Fibroblast of lung (primary cell): ENCODE measurements at regions not wholly inside any gene's neighbourhood (a gene's known extent, or its start where the extent isn't known, plus 50 kb on each side); places are given as distances from the start of the nearest gene placed in this dataset.
"Not testable (repeated sequence)": the region's sequence is repeated elsewhere in the genome, so short reads cannot be mapped to it uniquely, and the experiment has no call there.

Source experiments
- DNase-seq, 2 donors: peaks; one replicate each; pipeline versions ENCODE4 v3.0.0 to v3.0.0-alpha.2; 2010; ENCODE audit warnings: low read depth in 2 of 2
- H2AFZ ChIP-seq: 2 replicates; pipeline ENCODE4 v1.5.1; 2012; ENCODE audit warnings: low read length, control low read depth, inconsistent platforms
- H3K27ac ChIP-seq: 2 replicates; pipeline ENCODE4 v1.5.1; 2011; ENCODE audit warnings: low read length, control low read depth; ENCODE audit not compliant: insufficient read depth
- H3K27me3 ChIP-seq: 2 replicates; pipeline ENCODE4 v1.5.1; 2011; ENCODE audit warnings: mild to moderate bottlenecking, low read length; ENCODE audit not compliant: control insufficient read depth, insufficient read depth
- H3K36me3 ChIP-seq: 2 replicates; pipeline ENCODE4 v1.5.1; 2011; ENCODE audit warnings: low read length; ENCODE audit not compliant: control insufficient read depth, insufficient read depth
- H3K4me1 ChIP-seq: 2 replicates; pipeline ENCODE4 v1.5.1; 2011; ENCODE audit warnings: low read length; ENCODE audit not compliant: control insufficient read depth, insufficient read depth; ENCODE audit errors: extremely low read depth
- H3K4me2 ChIP-seq: 2 replicates; pipeline ENCODE4 v1.5.1; 2011; ENCODE audit warnings: low read length, control low read depth; ENCODE audit not compliant: insufficient read depth; ENCODE audit errors: extremely low read depth
- H3K4me3 ChIP-seq, 4 experiments: fragments of 200-600 bp in 1 of 4; sonication (generic) in 1 of 4; replicated peaks in 1 of 4; 2 replicates each; pipeline ENCODE4 v1.5.1; 2011 to 2016; ENCODE audit warnings: low read length in 4 of 4, low read depth in 3 of 4, mild to moderate bottlenecking in 3 of 4, control low read depth in 2 of 4, inconsistent platforms in 1 of 4, mixed read lengths in 1 of 4; ENCODE audit not compliant: insufficient read depth in 1 of 4; ENCODE audit errors: control extremely low read depth in 1 of 4
- H3K79me2 ChIP-seq: 2 replicates; pipeline ENCODE4 v1.5.1; 2012; ENCODE audit warnings: mild to moderate bottlenecking, low read length, inconsistent platforms; ENCODE audit not compliant: control insufficient read depth, insufficient read depth
- H3K9ac ChIP-seq: 2 replicates; pipeline ENCODE4 v1.5.1; 2011; ENCODE audit warnings: mild to moderate bottlenecking, low read length, control low read depth; ENCODE audit not compliant: insufficient read depth
- H3K9me3 ChIP-seq: 2 replicates; pipeline ENCODE4 v1.5.1; 2012; ENCODE audit warnings: low read depth, low read length; ENCODE audit not compliant: control insufficient read depth, insufficient read depth
- H4K20me1 ChIP-seq: 2 replicates; pipeline ENCODE4 v1.5.1; 2011; ENCODE audit warnings: low read length; ENCODE audit not compliant: control insufficient read depth, insufficient read depth; ENCODE audit errors: extremely low read depth
- CTCF ChIP-seq, 2 donors: IDR thresholded peaks in 1 of 2; conservative IDR thresholded peaks in 1 of 2; 1 replicate in 1 of 2; 2 replicates in 1 of 2; pipeline ENCODE4 v1.5.1; 2011 to 2012; ENCODE audit warnings: low read length in 2 of 2, control low read depth in 1 of 2, inconsistent platforms in 1 of 2, low read depth in 1 of 2, mild to moderate bottlenecking in 1 of 2
- EZH2 ChIP-seq: IDR thresholded peaks from 2 replicates; pipeline ENCODE4 v1.5.1; 2012; ENCODE audit warnings: low read length, control low read depth, mild to moderate bottlenecking; ENCODE audit errors: missing control alignments

DNA sequence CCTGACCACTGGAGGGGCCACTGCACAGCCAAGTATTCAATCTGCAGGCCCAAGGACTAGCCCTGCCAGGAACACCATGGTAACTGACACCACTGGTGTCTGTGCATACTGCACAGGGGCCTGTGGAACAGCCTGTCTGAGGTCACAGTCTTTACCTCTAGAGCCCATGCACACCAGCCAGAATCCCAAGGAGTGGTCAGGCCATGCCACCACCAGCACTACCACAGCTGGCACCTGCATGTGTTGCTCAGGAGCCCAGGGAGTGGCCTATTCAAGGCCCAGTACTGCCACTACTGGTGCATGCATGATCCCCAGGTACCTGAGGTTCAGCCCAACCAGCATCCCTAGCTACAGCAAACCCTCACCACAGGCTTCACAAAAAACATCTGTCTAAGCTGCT lies 546.0 kb upstream of the RGMB start:
- H3K27me3 ChIP-seq, result no peaks in the 10 kb centered on the region
- H4K20me1 ChIP-seq, result no peaks in the 10 kb centered on the region
- no peak overlapping the region for H3K27ac ChIP-seq
- H2AFZ ChIP-seq, result no peak overlapping the region
- H3K79me2 ChIP-seq, result no peaks in the 10 kb centered on the region
- H3K9ac ChIP-seq, result no peak overlapping the region
- H3K4me2 ChIP-seq, result no peak overlapping the region
- H3K36me3 ChIP-seq, result no peaks in the 10 kb centered on the region
- no peaks in the 10 kb centered on the region for H3K4me1 ChIP-seq
- DNase-seq, result no peak
- TF ChIP-seq CTCF (conservative IDR thresholded peaks at IDR 0.05 in 1 of 2, IDR thresholded peaks at IDR 0.05 in 1 of 2; ENCODE audit: low read depth in 1 of 2, low read length in 2 of 2), result no peak
- no peak for TF ChIP-seq EZH2
- no peak overlapping the region for H3K4me3 ChIP-seq
- no peaks in the 10 kb centered on the region for H3K9me3 ChIP-seq

- H4K20me1 ChIP-seq, result no peaks in the 10 kb centered on the region
- TF ChIP-seq EZH2, result no peak
- no peak for TF ChIP-seq CTCF (conservative IDR thresholded peaks at IDR 0.05 in 1 of 2, IDR thresholded peaks at IDR 0.05 in 1 of 2; ENCODE audit: low read depth in 1 of 2, low read length in 2 of 2)
- H3K9me3 ChIP-seq, result no peaks in the 10 kb centered on the region
These were observed 542.4 kb upstream of the RGMB start for GRCh38 chr5:98231089-98231488.

GRCh38 chr5:98237794-98238193 lies 535.7 kb upstream of the RGMB start:
- not testable (repeated sequence) for H3K4me2 ChIP-seq, H4K20me1 ChIP-seq, H3K79me2 ChIP-seq, H3K9me3 ChIP-seq, H3K9ac ChIP-seq, H3K27me3 ChIP-seq, H3K36me3 ChIP-seq, H3K4me3 ChIP-seq, H2AFZ ChIP-seq, H3K27ac ChIP-seq, H3K4me1 ChIP-seq, DNase-seq

More at GRCh38 chr5:98231089-98231488, 542.4 kb upstream of the RGMB start:
- Histone ChIP-seq H3K36me3 (no peaks in the 10 kb centered on the region), H3K4me3 (no peak overlapping the region), H3K27me3 (no peaks in the 10 kb centered on the region), H3K27ac (no peak overlapping the region), H2AFZ (no peak overlapping the region), H3K4me1 (no peaks in the 10 kb centered on the region), H3K4me2 (no peak overlapping the region), H3K79me2 (no peaks in the 10 kb centered on the region), H3K9ac (no peak overlapping the region)
- DNase-seq, result no peak
